ENCODE measurements at regions not wholly inside any gene's neighbourhood (a gene's known extent, or its start where the extent isn't known, plus 50 kb on each side); places are given as distances from the start of the nearest gene placed in this dataset.

- DNase-seq (ENCODE audit: low spot score in 2 of 2), result no peak
- Histone ChIP-seq H3K27me3 (no peaks in the 10 kb centered on the region), H3K9me3 (no peaks in the 10 kb centered on the region), H3K4me3 (no peak overlapping the region), H3K4me1 (no peaks in the 10 kb centered on the region), H3K36me3 (no peaks in the 10 kb centered on the region), H3K27ac (no peak overlapping the region)
- 90 to 100% methylated on average over 1 of the region's 1 CpG for WGBS, 2 donors
- TF ChIP-seq EP300 (IDR thresholded peaks at IDR 0.05) (no peak), POLR2A (IDR thresholded peaks at IDR 0.05) (no peak)
- TF ChIP-seq, protein P1, sequence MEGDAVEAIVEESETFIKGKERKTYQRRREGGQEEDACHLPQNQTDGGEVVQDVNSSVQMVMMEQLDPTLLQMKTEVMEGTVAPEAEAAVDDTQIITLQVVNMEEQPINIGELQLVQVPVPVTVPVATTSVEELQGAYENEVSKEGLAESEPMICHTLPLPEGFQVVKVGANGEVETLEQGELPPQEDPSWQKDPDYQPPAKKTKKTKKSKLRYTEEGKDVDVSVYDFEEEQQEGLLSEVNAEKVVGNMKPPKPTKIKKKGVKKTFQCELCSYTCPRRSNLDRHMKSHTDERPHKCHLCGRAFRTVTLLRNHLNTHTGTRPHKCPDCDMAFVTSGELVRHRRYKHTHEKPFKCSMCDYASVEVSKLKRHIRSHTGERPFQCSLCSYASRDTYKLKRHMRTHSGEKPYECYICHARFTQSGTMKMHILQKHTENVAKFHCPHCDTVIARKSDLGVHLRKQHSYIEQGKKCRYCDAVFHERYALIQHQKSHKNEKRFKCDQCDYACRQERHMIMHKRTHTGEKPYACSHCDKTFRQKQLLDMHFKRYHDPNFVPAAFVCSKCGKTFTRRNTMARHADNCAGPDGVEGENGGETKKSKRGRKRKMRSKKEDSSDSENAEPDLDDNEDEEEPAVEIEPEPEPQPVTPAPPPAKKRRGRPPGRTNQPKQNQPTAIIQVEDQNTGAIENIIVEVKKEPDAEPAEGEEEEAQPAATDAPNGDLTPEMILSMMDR (IDR thresholded peaks at IDR 0.05), result no peak
These were observed 415.6 kb downstream of the OXSM start for GRCh38 chr3:26205475-26205874.

DNA sequence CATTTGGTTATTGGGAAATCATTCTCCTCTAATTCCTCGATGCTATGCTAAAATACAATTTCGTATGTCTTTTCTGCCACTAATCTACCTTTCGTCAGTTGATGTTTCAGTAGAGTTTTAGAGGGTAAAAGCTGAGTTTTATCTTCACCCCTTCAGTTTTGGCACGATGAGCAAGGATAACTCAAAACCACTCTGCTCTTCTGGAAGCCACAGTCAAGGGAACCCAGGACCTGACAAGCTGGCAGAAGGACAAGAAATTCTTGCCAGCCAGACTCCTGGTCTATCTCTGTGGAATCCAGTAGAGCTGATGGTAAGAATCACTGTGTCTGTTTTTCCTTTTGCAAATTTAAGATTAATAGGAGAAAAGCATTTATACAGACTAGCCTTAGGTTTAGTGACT, 414.4 kb upstream of the LRRC3B start:
- no peaks in the 10 kb centered on the region for H3K36me3 ChIP-seq
- TF ChIP-seq POLR2A (IDR thresholded peaks at IDR 0.05) (no peak), EP300 (IDR thresholded peaks at IDR 0.05) (no peak)
- TF ChIP-seq, protein P1 (IDR thresholded peaks at IDR 0.05), result no peak
- H3K4me1 ChIP-seq, result no peaks in the 10 kb centered on the region
- H3K4me3 ChIP-seq, result no peak overlapping the region
- no peaks in the 10 kb centered on the region for H3K9me3 ChIP-seq
- no peaks in the 10 kb centered on the region for H3K27me3 ChIP-seq
- 86 to 88% methylated on average over 4 of the region's 4 CpGs for WGBS, 2 donors
- DNase-seq (ENCODE audit: low spot score in 2 of 2), result no peak
- no peak overlapping the region for H3K27ac ChIP-seq

- Histone ChIP-seq H3K27ac (no peak overlapping the region), H3K27me3 (no peaks in the 10 kb centered on the region), H3K4me3 (no peak overlapping the region), H3K36me3 (no peaks in the 10 kb centered on the region), H3K4me1 (no peaks in the 10 kb centered on the region), H3K9me3 (no peaks in the 10 kb centered on the region)
- no peak for DNase-seq (ENCODE audit: low spot score in 2 of 2)
- no peak for TF ChIP-seq POLR2A (IDR thresholded peaks at IDR 0.05)
- TF ChIP-seq, protein P1 (IDR thresholded peaks at IDR 0.05), result no peak
- TF ChIP-seq EP300 (IDR thresholded peaks at IDR 0.05), result no peak
- WGBS, 2 donors, result 69 to 73% methylated on average over 2 of the region's 2 CpGs
These were observed 392.8 kb upstream of the LRRC3B start for GRCh38 chr3:26229801-26230200.

GRCh38 chr3:26233374-26233773, 389.2 kb upstream of the LRRC3B start:
- Histone ChIP-seq H3K4me3 (no peak overlapping the region), H3K9me3 (no peaks in the 10 kb centered on the region), H3K27ac (no peak overlapping the region), H3K27me3 (no peaks in the 10 kb centered on the region), H3K36me3 (no peaks in the 10 kb centered on the region), H3K4me1 (no peaks in the 10 kb centered on the region)
- DNase-seq (ENCODE audit: low spot score in 2 of 2), result no peak
- 88 to 92% methylated on average over 4 of the region's 4 CpGs for WGBS, 2 donors
- TF ChIP-seq, protein P1 (IDR thresholded peaks at IDR 0.05), result no peak
- TF ChIP-seq POLR2A (IDR thresholded peaks at IDR 0.05) (no peak), EP300 (IDR thresholded peaks at IDR 0.05) (no peak)

GRCh38 chr3:26236531-26236930, 386.0 kb upstream of the LRRC3B start:
- H3K9me3 ChIP-seq, result no peaks in the 10 kb centered on the region
- whole genome bisulfite sequencing, 2 donors, result 17 to 22% methylated on average over 2 of the region's 2 CpGs
- no peaks in the 10 kb centered on the region for H3K4me1 ChIP-seq
- H3K27me3 ChIP-seq, result no peaks in the 10 kb centered on the region
- no peaks in the 10 kb centered on the region for H3K36me3 ChIP-seq
- H3K27ac ChIP-seq, result no peak overlapping the region
- TF ChIP-seq POLR2A (IDR thresholded peaks at IDR 0.05), result no peak
- TF ChIP-seq EP300 (IDR thresholded peaks at IDR 0.05), result no peak
- no peak overlapping the region for H3K4me3 ChIP-seq
- DNase-seq (ENCODE audit: low spot score in 2 of 2), result no peak

All from tibial nerve (tissue), 4 donors.